ENCODE measurements at regions not wholly inside any gene's neighbourhood (a gene's known extent, or its start where the extent isn't known, plus 50 kb on each side); places are given as distances from the start of the nearest gene placed in this dataset.

- no peak for TF ChIP-seq CTCF (conservative IDR thresholded peaks at IDR 0.05; ENCODE audit: low read depth, low read length)
- no peak for TF ChIP-seq BHLHE40 (IDR thresholded peaks at IDR 0.05; ENCODE audit: low read depth, low read length)
- no peak for TF ChIP-seq POLR2A (IDR thresholded peaks at IDR 0.05; ENCODE audit: low read depth, low read length)
- TF ChIP-seq CHD1 (IDR thresholded peaks at IDR 0.05; ENCODE audit: low read depth, low read length) = no peak
- no peak for TF ChIP-seq RFX5 (IDR thresholded peaks at IDR 0.05; ENCODE audit: low read depth, low read length)
- no peak for TF ChIP-seq ELK1 (IDR thresholded peaks at IDR 0.05; ENCODE audit: borderline replicate concordance, low read depth, low read length)
- TF ChIP-seq SMC3 (IDR thresholded peaks at IDR 0.05; ENCODE audit: low read depth, low read length) = no peak
- no peak for TF ChIP-seq RAD21 (IDR thresholded peaks at IDR 0.05; ENCODE audit: low read length)
- TF ChIP-seq FOS (IDR thresholded peaks at IDR 0.05; ENCODE audit: low read depth, low read length) = no peak
- TF ChIP-seq MXI1 (IDR thresholded peaks at IDR 0.05; ENCODE audit: borderline replicate concordance, low read depth, low read length) = no peak
- no peak for TF ChIP-seq MAFK (IDR thresholded peaks at IDR 0.05; ENCODE audit: low read depth, low read length)
- no peak for TF ChIP-seq RCOR1 (IDR thresholded peaks at IDR 0.05; ENCODE audit: insufficient replicate concordance, low read length)
These were observed 1082.5 kb downstream of the BCL11B start for GRCh38 chr14:98189511-98189910.

Data from IMR-90 (cell line).